NCI-H2227 (cell line): ENCODE measurements at regions not wholly inside any gene's neighbourhood (a gene's known extent, or its start where the extent isn't known, plus 50 kb on each side); places are given as distances from the start of the nearest gene placed in this dataset.
"Not testable (repeated sequence)": the region's sequence is repeated elsewhere in the genome, so short reads cannot be mapped to it uniquely, and the experiment has no call there.

ENCODE experiments used
- DNase-seq: peaks from one replicate; lab custom pipeline; 2025; ENCODE audit not compliant: unreplicated experiment; lab: John Stamatoyannopoulos, UW

DNA sequence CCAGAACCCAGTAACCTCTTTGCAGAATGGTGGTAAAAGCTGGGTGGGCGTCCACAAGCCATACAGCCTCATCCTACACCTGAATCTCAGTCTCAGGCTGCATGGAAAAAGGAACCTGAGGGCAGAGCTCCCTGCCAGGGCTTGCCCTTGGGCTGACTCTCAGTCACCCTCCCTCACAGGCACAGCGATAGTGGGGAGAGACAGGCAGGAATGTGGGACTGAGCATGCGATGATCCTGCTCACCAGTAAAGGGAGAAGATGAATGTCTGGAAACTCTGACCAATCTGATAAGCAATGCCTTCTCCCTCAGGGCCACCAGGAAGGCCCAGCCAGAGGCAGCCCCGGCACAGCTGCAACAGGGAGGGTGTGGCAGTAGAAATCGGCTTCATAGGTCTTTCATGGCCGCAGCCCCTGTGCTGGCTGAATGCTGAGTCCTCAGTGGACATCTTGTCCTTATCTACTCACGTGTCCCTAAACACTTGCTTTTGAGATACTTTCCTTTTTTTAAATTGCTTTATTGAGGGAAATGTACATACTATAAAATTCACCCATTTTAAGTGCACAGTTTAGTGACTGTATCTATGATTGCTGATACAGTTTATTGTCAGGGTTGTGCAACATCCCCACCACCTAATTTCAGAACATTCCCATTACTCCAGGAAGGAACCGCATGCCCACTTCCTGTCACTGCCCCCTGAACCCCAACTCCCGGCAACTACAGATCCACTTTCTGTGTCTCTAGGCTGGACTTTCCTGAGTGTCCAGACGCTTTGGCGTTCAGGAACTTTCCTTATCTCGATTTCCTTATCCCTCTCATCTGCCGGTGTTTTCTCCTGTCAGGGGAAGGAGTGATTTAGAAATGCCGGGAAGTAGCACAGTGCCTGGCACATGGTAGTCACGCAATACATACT lies 258.1 kb downstream of the PCNX1 start:
- DNase-seq: no peak

DNA sequence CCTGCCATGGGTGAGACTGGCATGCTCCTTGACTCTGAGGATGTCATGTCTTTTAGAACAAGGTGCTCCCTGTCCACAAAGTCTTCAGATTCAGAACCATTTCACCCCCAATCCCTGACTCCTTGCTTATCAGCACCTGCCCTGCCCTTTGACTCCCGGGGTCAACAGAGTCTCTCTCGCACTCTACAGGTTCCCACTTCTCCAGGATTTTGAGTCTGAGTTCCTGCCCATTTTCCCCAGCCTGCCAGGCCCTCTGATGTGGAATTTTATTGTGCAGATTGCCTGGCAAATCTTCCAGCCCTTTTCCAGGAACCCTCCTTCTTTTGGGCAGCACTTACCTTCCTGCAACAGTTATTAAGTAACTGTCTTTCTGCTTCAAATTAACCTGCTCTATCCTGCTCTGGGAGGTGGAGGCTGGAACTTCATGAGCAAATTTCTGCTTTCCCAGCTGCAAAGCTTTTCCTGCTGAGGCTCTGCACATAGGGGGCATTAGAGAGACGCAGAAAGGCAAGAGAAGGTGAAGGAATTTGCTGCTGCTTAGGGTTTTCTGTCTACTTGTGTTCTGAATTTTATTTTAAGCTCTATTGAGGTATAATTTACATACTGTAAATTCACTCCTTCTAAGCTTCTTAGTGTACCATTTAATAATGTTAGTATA lies 259.1 kb downstream of the PCNX1 start:
- DNase-seq: peak; percentile 40

DNA sequence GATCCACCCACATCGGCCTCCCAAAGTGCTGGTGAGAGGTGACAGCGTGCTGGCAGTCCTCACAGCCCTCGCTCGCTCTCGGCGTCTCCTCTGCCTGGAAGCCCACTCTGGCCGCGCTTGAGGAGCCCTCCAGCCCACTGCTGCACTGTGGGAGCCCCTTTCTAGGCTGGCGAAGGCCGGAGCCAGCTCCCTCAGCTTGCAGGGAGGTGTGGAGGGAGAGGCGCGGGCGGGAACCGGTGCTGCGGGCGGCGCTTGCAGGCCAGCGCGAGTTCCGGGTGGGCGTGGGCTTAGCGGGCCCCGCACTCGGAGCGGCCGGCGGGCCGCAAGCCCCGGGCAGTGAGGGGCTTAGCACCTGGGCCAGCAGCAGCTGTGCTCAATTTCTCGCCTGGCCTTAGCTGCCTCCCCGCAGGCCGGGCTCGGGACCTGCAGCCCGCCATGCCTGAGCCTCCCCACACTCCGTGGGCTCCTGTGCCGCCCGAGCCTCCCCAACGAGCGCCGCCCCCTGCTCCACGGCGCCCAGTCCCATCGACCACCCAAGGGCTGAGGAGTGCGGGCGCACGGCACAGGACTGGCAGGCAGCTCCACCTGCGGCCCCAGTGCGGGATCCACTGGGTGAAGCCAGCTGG lies 260.2 kb downstream of the PCNX1 start:
- DNase-seq: not testable (repeated sequence)

DNA sequence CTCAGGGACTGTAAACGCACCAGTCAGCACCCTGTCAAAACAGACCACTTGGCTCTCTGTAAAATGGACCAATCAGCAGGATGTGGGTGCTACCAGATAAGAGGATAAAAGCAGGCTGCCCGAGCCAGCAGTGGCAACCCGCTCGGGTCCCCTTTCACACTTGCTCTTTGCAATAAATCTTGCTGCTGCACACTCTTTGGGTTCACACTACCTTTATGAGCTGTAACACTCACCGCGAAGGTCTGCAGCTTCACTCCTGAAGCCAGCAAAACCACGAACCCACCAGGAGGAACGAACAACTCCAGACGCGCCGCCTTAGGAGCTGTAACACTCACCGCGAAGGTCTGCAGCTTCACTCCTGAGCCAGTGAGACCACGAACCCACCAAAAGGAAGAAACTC lies 260.9 kb downstream of the PCNX1 start:
- DNase-seq: not testable (repeated sequence)

DNA sequence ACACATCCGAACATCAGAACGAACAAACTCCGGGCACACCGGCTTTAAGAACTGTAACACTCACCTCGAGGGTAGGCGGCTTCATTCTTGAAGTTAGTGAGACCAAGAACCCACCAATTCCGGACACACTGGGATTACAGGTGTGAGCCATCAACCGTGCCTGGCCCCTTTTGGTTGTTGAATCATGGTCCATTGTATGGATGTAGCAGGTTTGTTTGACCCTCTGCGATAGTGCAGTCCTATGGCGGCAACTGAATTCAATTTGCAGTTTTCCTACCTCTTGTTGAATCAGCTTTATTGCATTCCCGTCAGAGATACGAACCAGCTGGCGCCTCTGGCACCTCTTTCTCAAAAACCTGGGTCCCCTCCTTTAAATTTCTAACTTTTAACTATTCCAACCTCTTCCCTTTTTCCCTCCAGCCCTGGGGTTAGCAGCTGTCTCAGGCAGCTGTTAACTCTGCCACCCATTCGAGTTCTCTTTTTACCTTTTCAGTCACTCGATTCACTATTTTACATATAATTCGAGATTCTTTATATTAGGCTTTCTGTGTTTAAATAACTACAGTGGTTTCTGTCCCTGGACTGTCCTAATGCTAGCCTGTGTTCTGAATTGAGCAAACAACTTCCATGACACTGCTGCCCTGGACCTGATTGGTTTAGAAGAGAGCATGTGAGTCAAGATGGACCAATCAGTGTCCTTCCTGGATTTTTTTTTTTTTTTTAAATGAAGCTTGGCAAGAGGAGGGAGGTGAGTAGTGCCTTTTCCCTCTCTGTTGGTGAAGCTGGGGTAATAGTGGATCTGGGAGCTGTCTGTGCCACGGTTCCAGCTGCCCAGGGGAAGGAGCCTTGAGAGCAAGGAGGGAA lies 261.5 kb downstream of the PCNX1 start:
- no peak for DNase-seq

DNA sequence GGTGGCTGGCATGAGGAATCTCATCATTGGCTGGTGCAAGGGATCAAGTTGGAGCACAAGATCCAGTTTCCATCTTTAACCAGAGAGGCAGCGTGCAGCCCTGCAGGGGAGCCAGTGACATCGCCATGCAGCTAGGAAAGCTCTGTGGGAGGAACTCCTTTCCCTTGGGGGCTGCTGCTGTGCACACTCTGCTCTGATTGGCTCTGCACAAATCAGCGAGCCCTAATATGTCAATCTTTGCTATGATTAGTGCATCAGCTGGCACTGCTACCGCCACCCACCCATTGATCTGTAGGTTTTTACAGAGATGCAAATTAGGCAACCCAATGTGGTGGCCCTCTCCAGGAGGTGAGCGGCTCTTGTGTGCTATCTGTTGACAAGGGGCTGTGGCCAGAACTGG lies 262.6 kb downstream of the PCNX1 start:
- no peak for DNase-seq

DNA sequence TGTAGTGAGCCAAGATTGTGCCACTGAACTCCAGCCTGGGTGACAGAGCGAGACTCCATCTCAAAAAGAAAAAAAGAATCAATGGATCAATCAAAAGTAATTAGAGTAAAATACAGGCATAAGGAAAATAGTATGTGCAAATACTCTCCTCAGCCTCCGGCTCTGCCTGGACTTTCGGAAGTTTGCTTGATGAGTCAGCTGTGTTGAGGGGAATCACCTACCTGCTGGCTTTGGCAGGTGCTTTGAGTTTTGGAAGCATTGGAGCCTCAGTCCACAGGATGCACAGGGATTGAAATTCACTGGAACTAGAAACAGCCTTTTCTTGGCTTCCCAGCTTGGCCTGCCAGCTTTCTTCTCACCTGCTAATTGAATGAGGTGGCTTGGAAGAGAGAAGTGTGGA lies 268.2 kb downstream of the PCNX1 start:
- no peak for DNase-seq

DNA sequence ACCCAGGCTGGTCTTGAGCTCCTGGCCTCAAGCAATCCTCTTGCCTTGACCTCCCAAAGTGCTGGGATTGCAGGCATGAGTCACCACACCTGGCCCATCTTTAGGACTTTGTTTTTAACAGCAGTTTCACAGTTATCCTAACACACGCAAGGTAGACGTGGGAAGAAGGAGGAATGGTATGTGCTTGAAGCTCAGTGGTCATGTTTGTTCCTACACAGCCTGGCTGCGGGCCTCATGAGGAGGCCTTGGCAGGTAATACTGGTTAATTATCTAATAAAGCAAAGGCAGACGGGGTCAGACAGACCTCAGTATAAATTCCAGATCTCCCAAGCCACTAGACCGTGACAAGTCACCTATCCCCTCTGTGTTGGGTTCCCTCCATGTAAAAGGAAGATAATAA lies 271.8 kb downstream of the PCNX1 start:
- no peak for DNase-seq

DNA sequence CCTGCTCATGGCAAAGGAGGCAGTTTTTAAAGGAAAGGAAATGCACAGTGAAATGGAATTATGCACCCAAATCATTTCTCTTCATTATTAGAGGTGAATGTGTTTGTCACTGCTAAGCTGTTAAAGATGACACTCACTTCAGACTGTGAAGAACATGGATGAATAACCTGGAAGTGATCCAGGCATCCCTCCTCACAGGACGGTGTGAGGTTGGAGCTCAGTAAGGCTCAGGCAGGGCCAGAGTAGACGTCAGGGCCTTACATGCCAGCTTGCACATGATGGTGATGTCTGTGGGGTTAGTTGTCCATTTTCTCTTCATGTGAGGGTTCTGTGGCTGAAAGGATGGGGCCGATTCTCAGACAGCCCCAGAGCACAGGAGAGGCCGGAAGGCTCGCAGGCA lies 273.1 kb downstream of the PCNX1 start:
- no peak for DNase-seq

DNA sequence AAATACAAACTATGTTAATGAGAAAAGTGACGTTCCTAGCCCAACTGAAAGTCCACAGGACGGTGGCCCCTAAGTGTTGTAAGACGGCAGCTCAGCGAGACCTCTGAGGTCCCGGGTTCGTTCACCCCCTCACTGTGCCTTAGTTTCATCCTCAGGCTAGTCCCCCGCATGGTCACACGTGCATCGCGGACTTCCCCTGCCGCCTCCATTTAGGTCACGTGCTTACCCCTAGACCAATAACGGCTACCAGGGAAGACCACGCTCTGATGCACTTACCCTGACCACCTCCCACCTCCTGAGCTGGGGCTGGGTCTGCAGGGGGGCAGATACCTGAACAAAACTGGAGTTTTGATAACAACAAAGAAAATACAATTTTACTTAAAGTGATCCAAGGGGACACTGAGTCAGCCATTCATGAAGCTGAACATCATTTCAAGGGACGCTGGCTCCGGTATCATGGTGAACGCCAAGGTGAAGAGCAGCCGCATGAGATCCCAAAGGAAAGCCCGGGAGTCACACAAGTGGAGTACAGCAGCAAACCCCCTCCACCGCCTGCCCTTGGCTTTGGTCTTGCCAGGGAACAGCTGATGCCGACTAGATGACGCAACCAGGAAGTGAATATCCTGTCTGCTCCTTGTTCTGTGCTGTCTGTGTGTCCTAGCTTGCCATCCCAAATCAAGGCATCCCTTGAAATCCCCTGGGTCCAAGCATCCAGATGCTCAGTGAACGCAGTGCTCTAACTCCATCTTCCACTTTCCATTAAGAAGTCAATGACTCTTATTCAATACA lies 274.1 kb downstream of the PCNX1 start:
- DNase-seq: no peak

DNA sequence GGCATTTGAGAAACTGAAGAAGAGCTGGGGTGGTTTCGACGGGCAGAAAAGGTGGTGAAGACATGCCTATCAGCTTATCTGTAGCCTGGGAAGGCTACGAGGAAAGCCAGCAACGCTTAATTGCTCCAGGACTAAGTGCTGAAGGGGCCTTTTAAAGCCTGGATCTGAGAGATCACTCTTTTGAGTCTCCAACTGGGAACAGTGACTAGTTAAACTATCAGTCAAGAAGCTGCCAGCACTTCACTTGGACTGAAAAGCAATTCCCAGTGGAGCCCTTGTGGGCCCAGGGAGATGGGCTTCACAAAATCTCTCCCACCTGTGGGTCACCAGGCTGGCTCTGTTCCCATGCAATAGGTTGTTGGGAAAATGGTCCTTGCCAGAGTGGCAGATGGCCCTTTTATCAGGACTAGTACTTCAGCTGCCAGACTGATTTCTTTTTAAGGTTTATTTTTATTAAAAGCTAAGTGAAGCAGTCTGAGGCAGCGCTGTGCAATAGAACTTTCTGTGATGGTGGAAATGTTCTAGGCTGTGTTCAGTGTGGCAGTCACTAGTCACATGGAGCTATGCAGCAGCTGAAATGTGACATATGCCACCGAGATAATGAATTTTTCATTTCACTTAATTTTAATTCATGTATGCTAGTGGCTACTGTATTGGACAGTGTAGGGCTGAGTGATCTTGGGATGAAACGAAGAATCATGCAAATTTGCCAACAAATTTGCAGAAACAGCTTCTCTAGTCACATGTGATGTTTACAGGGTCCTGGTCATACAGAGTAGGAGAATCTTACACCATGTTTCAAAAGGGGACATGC lies 276.8 kb downstream of the PCNX1 start:
- DNase-seq: peak; percentile 25

DNA sequence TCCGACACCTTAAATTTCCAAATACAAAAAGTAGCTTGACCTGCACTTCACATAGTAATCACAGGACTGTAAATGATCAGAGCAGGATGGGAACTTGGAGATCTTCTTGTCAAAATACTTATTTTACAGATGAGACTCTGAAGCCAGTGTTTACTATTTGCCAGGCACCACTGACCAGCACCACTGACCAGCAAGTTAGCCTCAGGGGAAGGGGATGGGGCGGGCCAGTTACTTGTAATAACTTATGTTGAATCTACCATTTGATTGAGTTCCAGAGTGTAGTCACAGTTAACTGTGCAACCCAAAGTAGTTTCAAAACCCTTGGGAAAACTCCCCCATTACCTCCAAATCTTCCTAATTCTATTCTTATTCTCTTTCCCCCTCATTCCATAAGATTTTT lies 278.4 kb downstream of the PCNX1 start:
- DNase-seq: no peak

DNA sequence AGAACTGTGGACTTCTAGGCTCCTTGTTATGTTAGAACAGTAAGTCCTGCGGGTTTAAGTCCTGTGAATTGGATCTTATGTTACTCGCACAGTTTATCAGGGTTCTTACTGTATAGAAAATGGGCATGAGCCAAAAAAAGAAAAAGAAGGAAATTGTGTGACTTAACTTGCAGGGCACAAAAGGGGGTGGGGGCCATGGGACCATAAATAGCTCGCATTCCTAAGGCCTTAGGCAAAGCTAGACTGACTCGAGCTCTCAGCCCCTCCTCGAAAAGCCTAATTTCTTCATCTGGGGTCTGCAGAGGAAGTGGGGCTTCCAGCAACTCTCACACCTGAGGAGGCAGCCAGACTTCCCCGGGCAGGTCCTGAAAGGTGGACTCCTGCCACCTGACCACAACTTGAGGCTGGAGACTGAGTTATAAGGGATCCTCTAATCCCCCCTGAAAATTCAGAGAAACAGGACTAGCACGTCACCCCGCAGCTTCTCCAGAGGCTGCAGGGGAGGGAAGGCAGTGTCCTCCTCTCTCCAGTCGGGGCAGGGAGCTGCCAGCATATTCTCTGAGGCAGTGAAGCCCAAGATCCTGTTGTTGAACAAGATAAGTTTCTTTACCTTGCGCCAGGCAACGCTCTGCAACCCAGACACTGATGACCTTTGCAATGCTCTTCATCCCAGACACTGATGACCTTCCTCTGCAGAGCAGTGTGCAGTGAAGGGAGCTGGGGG lies 280.5 kb downstream of the PCNX1 start:
- no peak for DNase-seq

DNA sequence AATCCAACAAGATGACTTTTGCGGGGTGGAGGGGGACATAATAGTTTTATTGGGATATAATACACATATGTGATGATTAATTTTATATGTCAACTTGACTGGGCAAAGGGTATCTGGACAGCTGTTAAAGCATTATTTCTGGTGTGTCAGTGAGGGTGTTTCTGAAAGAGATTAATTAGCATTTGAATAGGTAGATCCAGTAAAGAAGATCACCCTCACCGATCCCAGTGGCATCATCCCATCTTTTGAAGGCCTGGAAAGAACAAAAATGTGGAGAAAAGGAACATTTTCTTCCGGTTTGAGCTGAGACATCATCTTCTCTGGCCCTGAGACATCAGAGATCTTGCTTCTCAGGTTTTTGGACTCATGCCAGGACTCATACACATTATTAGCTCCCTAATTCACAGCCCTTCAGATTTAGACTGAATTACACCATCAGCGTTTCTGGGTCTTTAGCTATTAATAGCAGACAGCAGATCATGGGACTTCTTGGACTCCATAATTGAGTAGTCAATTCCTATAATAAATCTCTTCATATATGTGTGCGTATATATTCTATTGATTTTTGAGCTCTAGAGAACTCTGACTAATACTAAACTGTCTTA lies 283.6 kb downstream of the PCNX1 start:
- DNase-seq: peak; percentile 72

DNA sequence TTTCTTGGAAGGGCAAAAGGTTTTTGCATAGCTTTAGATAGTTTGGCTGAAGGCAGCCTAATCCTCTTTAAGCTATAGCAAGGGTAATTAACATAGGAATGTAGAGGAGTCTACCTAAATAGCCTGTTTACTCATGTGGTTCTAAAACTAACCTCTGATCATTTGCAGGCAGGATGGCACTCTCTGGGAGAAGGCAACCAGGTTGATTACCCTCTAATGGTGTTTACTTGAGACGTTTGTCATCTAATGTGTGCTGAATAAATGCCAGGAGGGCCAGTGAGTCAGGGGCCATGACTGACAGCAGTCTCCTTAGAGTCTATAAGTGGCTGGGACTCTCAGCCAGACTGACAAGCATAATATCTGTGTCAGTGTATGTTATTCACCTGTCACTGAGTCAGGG lies 286.4 kb downstream of the PCNX1 start:
- DNase-seq: no peak

DNA sequence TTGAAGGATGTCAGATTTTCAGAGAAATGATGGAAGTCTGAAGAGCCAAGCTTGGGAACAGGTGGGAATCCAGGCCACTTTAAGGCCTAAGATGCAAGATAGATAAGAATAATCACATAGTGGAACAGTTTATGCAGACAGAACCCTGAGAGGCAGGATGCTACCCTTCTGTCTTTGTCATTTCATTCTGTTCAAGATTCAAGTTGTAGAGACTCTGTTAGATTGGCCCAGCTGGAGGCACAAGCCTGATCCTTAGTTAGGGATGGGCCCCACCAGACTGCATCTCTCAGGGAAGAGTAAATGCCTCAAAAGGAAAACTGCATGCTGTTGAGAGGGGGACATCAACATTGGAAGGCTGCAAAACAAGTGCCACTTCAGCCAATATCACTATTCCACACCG lies 287.0 kb downstream of the PCNX1 start:
- DNase-seq: no peak

DNA sequence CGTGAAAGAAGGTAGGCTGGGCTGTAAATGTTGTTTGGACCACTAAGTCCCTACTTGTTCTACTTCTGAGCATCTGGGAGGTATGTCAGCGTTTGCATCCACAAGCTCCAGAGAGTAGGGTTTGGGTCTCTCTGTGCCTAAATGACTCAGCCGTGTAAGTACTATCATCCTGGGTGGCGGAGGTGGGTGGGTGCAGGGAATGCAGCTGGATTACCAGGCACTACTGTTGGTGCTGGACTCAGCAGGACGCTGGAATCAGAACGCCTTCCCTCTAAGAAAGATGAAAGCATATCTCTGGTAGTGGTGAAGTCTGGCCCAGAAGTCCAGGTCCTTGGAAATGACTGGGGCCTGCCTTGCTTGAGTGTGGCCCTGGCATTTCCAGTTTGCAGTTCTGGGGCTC lies 289.7 kb downstream of the PCNX1 start:
- no peak for DNase-seq

DNA sequence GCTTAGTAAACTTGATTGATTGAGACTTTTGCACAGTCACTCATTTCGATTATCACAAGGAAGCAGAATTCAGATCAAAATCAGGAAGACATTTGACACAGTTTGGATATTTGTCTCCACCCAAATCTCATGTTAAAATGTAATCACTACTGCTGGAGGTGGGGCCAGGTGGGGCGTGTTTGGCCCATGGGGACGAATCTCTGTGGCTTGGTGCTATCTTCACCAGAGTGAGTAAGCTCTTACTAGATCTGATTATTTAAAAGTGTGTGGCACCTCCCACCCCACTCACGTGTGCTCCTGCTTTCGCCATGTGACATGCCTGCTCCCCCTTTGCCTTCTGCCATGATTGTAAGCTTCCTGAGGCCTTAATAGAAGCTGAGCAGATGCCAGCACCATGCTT lies 291.4 kb downstream of the PCNX1 start:
- no peak for DNase-seq
